GM12891 (cell line): ENCODE measurements at regions not wholly inside any gene's neighbourhood (a gene's known extent, or its start where the extent isn't known, plus 50 kb on each side); places are given as distances from the start of the nearest gene placed in this dataset.

Experiments used
- POLR2A ChIP-seq: IDR thresholded peaks from 2 replicates; pipeline ENCODE4 v1.6.1; 2011; ENCODE audit warnings: low read depth, low read length, control low read depth
- POLR2AphosphoS5 ChIP-seq: IDR thresholded peaks from 2 replicates; pipeline ENCODE4 v1.6.1; 2011; ENCODE audit warnings: low read depth, low read length, control low read depth
- TAF1 ChIP-seq: IDR thresholded peaks from 2 replicates; pipeline ENCODE4 v1.6.1; 2011; ENCODE audit warnings: low read depth, low read length, control low read depth

- TF ChIP-seq POLR2A (no peak), POLR2AphosphoS5 (no peak), TAF1 (no peak)
Measured at GRCh38 chr16:54462151-54462651, 175.6 kb upstream of the IRX3 start.
